WTC11 (cell line): ENCODE measurements at regions not wholly inside any gene's neighbourhood (a gene's known extent, or its start where the extent isn't known, plus 50 kb on each side); places are given as distances from the start of the nearest gene placed in this dataset.

Experiments used
- ATAC-seq: fragments of 200-7000 bp; cut with Tn5 transposase; 2 replicates; pipeline ENCODE4 v1.10.0; 2021; ENCODE audit warnings: mild to moderate bottlenecking, moderate library complexity
- CTCF ChIA-PET: fragments of 300-600 bp; sonication (Branson Sonifier 250); formaldehyde crosslinking; loops from one replicate; lab custom pipeline; 2021; ENCODE audit warnings: antibody characterized with exemption; lab: Charles Lee
- POLR2A ChIA-PET: fragments of 350-600 bp; sonication (Branson Sonifier 250); formaldehyde crosslinking; loops from one replicate; lab custom pipeline; 2021; ENCODE audit warnings: antibody characterized with exemption; lab: Charles Lee
- DNase-seq: peaks from one replicate; pipeline ENCODE4 v3.0.0; 2021; ENCODE audit warnings: low spot score
- H3K27ac Mint-ChIP-seq: 2 replicates; pipeline ENCODE4 v1.8.0; 2021; ENCODE audit warnings: mixed read lengths
- H3K27me3 Mint-ChIP-seq: 2 replicates; pipeline ENCODE4 v1.8.0; 2021; ENCODE audit warnings: low read depth, mild to moderate bottlenecking, moderate library complexity, mixed read lengths
- H3K36me3 Mint-ChIP-seq: 2 replicates; pipeline ENCODE4 v1.8.0; 2021; ENCODE audit warnings: mixed read lengths
- H3K4me1 Mint-ChIP-seq: 2 replicates; pipeline ENCODE4 v1.8.0; 2022; ENCODE audit warnings: mixed read lengths
- H3K4me3 Mint-ChIP-seq: 2 replicates; pipeline ENCODE4 v1.8.0; 2021; ENCODE audit warnings: mild to moderate bottlenecking, moderate library complexity, mixed read lengths
- H3K9me3 Mint-ChIP-seq: 2 replicates; pipeline ENCODE4 v1.8.0; 2021; ENCODE audit warnings: mixed read lengths
- AFF4 ChIP-seq: sonication (generic); formaldehyde crosslinking; IDR thresholded peaks from 2 replicates; pipeline ENCODE4 v1.8.1; 2023; ENCODE audit warnings: mild to moderate bottlenecking, missing genetic modification reagents, borderline replicate concordance
- ATF6 ChIP-seq: sonication (generic); formaldehyde crosslinking; IDR thresholded peaks from 2 replicates; pipeline ENCODE4 v1.8.1; 2023; ENCODE audit warnings: mild to moderate bottlenecking, missing genetic modification reagents
- CTCF ChIP-seq: fragments of 200-600 bp; IDR thresholded peaks from 2 replicates; pipeline ENCODE4 v1.8.0; 2022; ENCODE audit warnings: antibody characterized with exemption
- ERG ChIP-seq: fragments of 250-450 bp; sonication (Bioruptor Pico); IDR thresholded peaks from 2 replicates; pipeline ENCODE4 v1.8.0; 2021; ENCODE audit warnings: mild to moderate bottlenecking
- FOXJ3 ChIP-seq: sonication (generic); formaldehyde crosslinking; IDR thresholded peaks from 2 replicates; pipeline ENCODE4 v1.9.0; 2021; ENCODE audit warnings: missing genetic modification reagents, mild to moderate bottlenecking, borderline replicate concordance
- JAZF1 ChIP-seq: fragments of 250-450 bp; sonication (Bioruptor Pico); IDR thresholded peaks from 2 replicates; pipeline ENCODE4 v1.9.0; 2021; ENCODE audit warnings: moderate library complexity, mild to moderate bottlenecking, inconsistent platforms
- PRRX2 ChIP-seq: fragments of 250-450 bp; sonication (Bioruptor Pico); IDR thresholded peaks from 2 replicates; pipeline ENCODE4 v1.8.0; 2021; ENCODE audit warnings: mild to moderate bottlenecking
- SMAD4 ChIP-seq: sonication (generic); formaldehyde crosslinking; IDR thresholded peaks from 2 replicates; pipeline ENCODE4 v1.8.0; 2022; ENCODE audit warnings: mild to moderate bottlenecking, missing genetic modification reagents
- SOX15 ChIP-seq: fragments of 250-450 bp; sonication (Bioruptor Pico); IDR thresholded peaks from 2 replicates; pipeline ENCODE4 v1.9.0; 2021; ENCODE audit warnings: mild to moderate bottlenecking
- SP1 ChIP-seq: sonication (generic); formaldehyde crosslinking; conservative IDR thresholded peaks from 2 replicates; pipeline ENCODE4 v1.8.1; 2022; ENCODE audit warnings: missing genetic modification reagents
- TCF7 ChIP-seq: sonication (generic); formaldehyde crosslinking; IDR thresholded peaks from 2 replicates; pipeline ENCODE4 v1.8.0; 2022; ENCODE audit warnings: mild to moderate bottlenecking, low read depth, missing genetic modification reagents, moderate library complexity
- TP53 ChIP-seq: sonication (generic); formaldehyde crosslinking; IDR thresholded peaks from 2 replicates; pipeline ENCODE4 v1.8.1; 2023; ENCODE audit warnings: mild to moderate bottlenecking, missing genetic modification reagents
- ZNF281 ChIP-seq: sonication (generic); formaldehyde crosslinking; IDR thresholded peaks from 2 replicates; pipeline ENCODE4 v1.8.0; 2023; ENCODE audit warnings: mild to moderate bottlenecking, missing genetic modification reagents
- ZNF396 ChIP-seq: fragments of 250-450 bp; sonication (Bioruptor Pico); IDR thresholded peaks from 2 replicates; pipeline ENCODE4 v1.8.0; 2021; ENCODE audit warnings: mild to moderate bottlenecking, moderate library complexity, borderline replicate concordance
- ZNF425 ChIP-seq: fragments of 250-450 bp; sonication (Bioruptor Pico); conservative IDR thresholded peaks from 2 replicates; pipeline ENCODE4 v1.9.0; 2021; ENCODE audit warnings: mild to moderate bottlenecking

- TF ChIP-seq ZNF425 (CRISPR knock-in tag), result no peak
- TF ChIP-seq ATF6 (CRISPR knock-in tag), result no peak
- no peak for TF ChIP-seq ERG (CRISPR knock-in tag)
- no peak for TF ChIP-seq PRRX2 (CRISPR knock-in tag)
- TF ChIP-seq, all 79 proteins: peak for 0
- no peak for ATAC-seq
- H3K36me3 Mint-ChIP-seq, result peaks cover 69% of the 10 kb centered on the region
- peaks cover 81% of the 10 kb centered on the region for H3K9me3 Mint-ChIP-seq
- H3K4me1 Mint-ChIP-seq, result no peaks in the 10 kb centered on the region
- no peak for DNase-seq
- POLR2A ChIA-PET, result no interaction called here
- no peak overlapping the region for H3K27ac Mint-ChIP-seq
- CTCF ChIA-PET, result no interaction called here
- H3K27me3 Mint-ChIP-seq, result peaks cover 6% of the 10 kb centered on the region; the same call in 1 of the 2 replicates
- no peak overlapping the region for H3K4me3 Mint-ChIP-seq
Measured at GRCh38 chr16:6096931-6097670, 999.5 kb upstream of the EEF2KMT start.

- DNase-seq, result no peak
- TF ChIP-seq SOX15 (CRISPR knock-in tag) (no peak), TP53 (CRISPR knock-in tag) (no peak), SMAD4 (CRISPR knock-in tag) (no peak), SP1 (CRISPR knock-in tag) (no peak)
- H3K4me3 Mint-ChIP-seq, result no peak overlapping the region
- ATAC-seq, result no peak
- CTCF ChIA-PET, result no interaction called here
- POLR2A ChIA-PET, result no interaction called here
- H3K27ac Mint-ChIP-seq, result no peak overlapping the region
- H3K36me3 Mint-ChIP-seq, result peaks cover 71% of the 10 kb centered on the region
- no peaks in the 10 kb centered on the region for H3K4me1 Mint-ChIP-seq
- peaks cover 86% of the 10 kb centered on the region for H3K9me3 Mint-ChIP-seq
- peaks cover 6% of the 10 kb centered on the region; the same call in 1 of the 2 replicates for H3K27me3 Mint-ChIP-seq
Measured at GRCh38 chr16:6095414-6095813, 997.8 kb upstream of the EEF2KMT start.

- Mint-ChIP-seq H3K9me3 (peaks cover 82% of the 10 kb centered on the region), H3K4me1 (no peaks in the 10 kb centered on the region), H3K36me3 (peaks cover 71% of the 10 kb centered on the region), H3K27ac (no peak overlapping the region), H3K4me3 (no peak overlapping the region), H3K27me3 (peaks cover 7% of the 10 kb centered on the region; the same call in 1 of the 2 replicates)
- CTCF ChIA-PET, result no interaction called here
- POLR2A ChIA-PET, result no interaction called here
- ATAC-seq (no peak), DNase-seq (no peak)
- TF ChIP-seq TCF7 (CRISPR knock-in tag), result no peak
- no peak for TF ChIP-seq ZNF281
- TF ChIP-seq ERG (CRISPR knock-in tag), result no peak
- no peak for TF ChIP-seq CTCF
- no peak for TF ChIP-seq FOXJ3 (CRISPR knock-in tag)
- TF ChIP-seq SMAD4 (CRISPR knock-in tag), result no peak
- no peak for TF ChIP-seq AFF4 (CRISPR knock-in tag)
- no peak for TF ChIP-seq JAZF1 (CRISPR knock-in tag)
- no peak for TF ChIP-seq ZNF396
Measured at GRCh38 chr16:6091021-6091420, 993.4 kb upstream of the EEF2KMT start.
